Astrocyte (in vitro differentiated cells and primary cell): ENCODE measurements at regions not wholly inside any gene's neighbourhood (a gene's known extent, or its start where the extent isn't known, plus 50 kb on each side); places are given as distances from the start of the nearest gene placed in this dataset.
"Not testable (repeated sequence)": the region's sequence is repeated elsewhere in the genome, so short reads cannot be mapped to it uniquely, and the experiment has no call there.

ENCODE experiments used
- DNase-seq: peaks from one replicate; pipeline ENCODE4 v3.0.0-alpha.2; 2010; ENCODE audit warnings: low read depth
- FAIRE-seq: peaks from 2 replicates; lab custom pipeline; 2011; peaks lifted over from hg19 to GRCh38; lab: Jason Lieb, UNC
- H2AFZ ChIP-seq: 2 replicates; pipeline ENCODE4 v1.6.0; 2012; ENCODE audit warnings: low read depth, low read length, inconsistent platforms
- H3K27ac ChIP-seq: 2 replicates; pipeline ENCODE4 v1.5.1; 2011; ENCODE audit warnings: low read depth, low read length, inconsistent platforms
- H3K27me3 ChIP-seq: 2 replicates; pipeline ENCODE4 v1.6.0; 2011; ENCODE audit warnings: low read length, inconsistent platforms; ENCODE audit not compliant: insufficient read depth
- H3K36me3 ChIP-seq: 2 replicates; pipeline ENCODE4 v1.5.1; 2011; ENCODE audit warnings: low read length, inconsistent platforms; ENCODE audit not compliant: insufficient read depth
- H3K4me1 ChIP-seq: 2 replicates; pipeline ENCODE4 v1.5.1; 2011; ENCODE audit warnings: low read length, inconsistent platforms; ENCODE audit not compliant: insufficient read depth
- H3K4me2 ChIP-seq: 2 replicates; pipeline ENCODE4 v1.6.0; 2012; ENCODE audit warnings: low read length, inconsistent platforms
- H3K4me3 ChIP-seq: 2 replicates; pipeline ENCODE4 v1.5.1; 2011; ENCODE audit warnings: low read depth, mild to moderate bottlenecking, low read length, inconsistent platforms; ENCODE audit not compliant: insufficient read depth
- H3K79me2 ChIP-seq: 2 replicates; pipeline ENCODE4 v1.6.0; 2012; ENCODE audit warnings: mild to moderate bottlenecking, low read length, inconsistent platforms; ENCODE audit not compliant: insufficient read depth
- H3K9ac ChIP-seq: 2 replicates; pipeline ENCODE4 v1.6.0; 2012; ENCODE audit warnings: mild to moderate bottlenecking, low read length, inconsistent platforms
- H3K9me3 ChIP-seq: 2 replicates; pipeline ENCODE4 v1.5.1; 2012; ENCODE audit warnings: low read depth, mild to moderate bottlenecking, low read length, inconsistent platforms; ENCODE audit not compliant: insufficient read depth
- H4K20me1 ChIP-seq: 2 replicates; pipeline ENCODE4 v1.6.0; 2012; ENCODE audit warnings: low read length, inconsistent platforms; ENCODE audit not compliant: insufficient read depth
- H3K27ac Mint-ChIP-seq: one replicate; pipeline ENCODE4 v1.8.0; 2021; ENCODE audit warnings: mild to moderate bottlenecking, mixed read lengths; ENCODE audit not compliant: unreplicated experiment
- H3K27me3 Mint-ChIP-seq: one replicate; pipeline ENCODE4 v1.8.0; 2021; ENCODE audit warnings: low read depth, mixed read lengths; ENCODE audit not compliant: unreplicated experiment
- H3K36me3 Mint-ChIP-seq: one replicate; pipeline ENCODE4 v1.8.0; 2021; ENCODE audit warnings: low read depth, mixed read lengths; ENCODE audit not compliant: unreplicated experiment
- H3K4me1 Mint-ChIP-seq: one replicate; pipeline ENCODE4 v1.8.0; 2021; ENCODE audit warnings: low read depth, mixed read lengths; ENCODE audit not compliant: unreplicated experiment
- H3K4me3 Mint-ChIP-seq: one replicate; pipeline ENCODE4 v1.8.0; 2021; ENCODE audit warnings: mild to moderate bottlenecking, moderate library complexity, mixed read lengths; ENCODE audit not compliant: unreplicated experiment
- H3K9me3 Mint-ChIP-seq: one replicate; pipeline ENCODE4 v1.8.0; 2021; ENCODE audit warnings: mild to moderate bottlenecking, mixed read lengths; ENCODE audit not compliant: unreplicated experiment
- EZH2 ChIP-seq: IDR thresholded peaks from 2 replicates; pipeline ENCODE4 v1.6.1; 2012; ENCODE audit warnings: mild to moderate bottlenecking, low read length, inconsistent platforms; ENCODE audit not compliant: insufficient read depth
- TF ChIP-seq, protein P1 (sequence below): IDR thresholded peaks from 2 replicates; pipeline ENCODE4 v1.5.1; 2011; ENCODE audit warnings: low read depth, mild to moderate bottlenecking, inconsistent platforms, low read length, moderate library complexity; ENCODE audit not compliant: insufficient read depth

DNA sequence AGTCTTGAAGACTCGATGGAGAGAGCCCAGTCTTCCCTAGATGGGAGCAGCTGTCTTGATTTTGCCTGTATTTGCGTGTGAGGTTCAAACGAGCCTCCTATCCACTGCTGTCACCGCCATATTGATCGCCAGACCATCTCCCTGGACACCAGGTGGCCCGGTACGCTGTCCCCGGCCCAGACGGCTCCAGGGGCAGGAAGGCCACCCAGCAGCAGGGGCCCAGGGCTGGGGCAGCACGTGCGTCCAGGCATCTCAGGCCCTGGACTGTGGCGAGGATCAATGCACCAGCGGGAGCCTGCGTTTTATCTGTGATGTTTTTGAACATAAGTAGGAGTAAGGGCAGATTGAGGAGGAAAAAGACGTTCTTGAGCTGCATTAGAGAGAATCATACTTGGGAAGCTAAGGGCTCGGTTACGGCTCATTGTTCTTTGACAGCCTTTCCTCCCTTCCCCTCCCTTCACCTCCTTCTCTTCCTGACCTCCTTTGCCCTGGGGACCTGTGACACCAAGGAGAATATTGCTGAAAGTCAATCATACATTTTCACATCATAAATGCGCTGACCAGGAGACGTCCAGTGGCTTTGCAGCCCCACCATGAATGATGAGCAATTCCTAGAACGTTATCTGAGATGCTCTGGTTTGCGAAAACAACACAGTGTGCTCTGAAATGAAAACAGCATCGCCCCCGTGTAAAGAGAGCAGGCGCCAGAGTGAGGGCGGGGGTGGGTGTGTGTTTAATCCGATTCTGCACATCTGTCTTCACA is 711.2 kb upstream of the SALL3 start:
- Histone ChIP-seq H3K9ac (no peak overlapping the region), H4K20me1 (no peaks in the 10 kb centered on the region), H3K36me3 (no peaks in the 10 kb centered on the region), H3K9me3 (peaks cover 8% of the 10 kb centered on the region), H3K27ac (no peak overlapping the region), H3K27me3 (no peaks in the 10 kb centered on the region), H3K79me2 (no peaks in the 10 kb centered on the region), H3K4me2 (no peak overlapping the region), H3K4me1 (no peaks in the 10 kb centered on the region), H3K4me3 (no peak overlapping the region), H2AFZ (no peak overlapping the region)
- TF ChIP-seq, protein P1, sequence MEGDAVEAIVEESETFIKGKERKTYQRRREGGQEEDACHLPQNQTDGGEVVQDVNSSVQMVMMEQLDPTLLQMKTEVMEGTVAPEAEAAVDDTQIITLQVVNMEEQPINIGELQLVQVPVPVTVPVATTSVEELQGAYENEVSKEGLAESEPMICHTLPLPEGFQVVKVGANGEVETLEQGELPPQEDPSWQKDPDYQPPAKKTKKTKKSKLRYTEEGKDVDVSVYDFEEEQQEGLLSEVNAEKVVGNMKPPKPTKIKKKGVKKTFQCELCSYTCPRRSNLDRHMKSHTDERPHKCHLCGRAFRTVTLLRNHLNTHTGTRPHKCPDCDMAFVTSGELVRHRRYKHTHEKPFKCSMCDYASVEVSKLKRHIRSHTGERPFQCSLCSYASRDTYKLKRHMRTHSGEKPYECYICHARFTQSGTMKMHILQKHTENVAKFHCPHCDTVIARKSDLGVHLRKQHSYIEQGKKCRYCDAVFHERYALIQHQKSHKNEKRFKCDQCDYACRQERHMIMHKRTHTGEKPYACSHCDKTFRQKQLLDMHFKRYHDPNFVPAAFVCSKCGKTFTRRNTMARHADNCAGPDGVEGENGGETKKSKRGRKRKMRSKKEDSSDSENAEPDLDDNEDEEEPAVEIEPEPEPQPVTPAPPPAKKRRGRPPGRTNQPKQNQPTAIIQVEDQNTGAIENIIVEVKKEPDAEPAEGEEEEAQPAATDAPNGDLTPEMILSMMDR, result no peak
- no peak for TF ChIP-seq EZH2
- no peak overlapping the region for H3K27ac Mint-ChIP-seq
- no peaks in the 10 kb centered on the region for H3K27me3 Mint-ChIP-seq
- FAIRE-seq (no peak), DNase-seq (no peak)
- H3K36me3 Mint-ChIP-seq, result no peaks in the 10 kb centered on the region
- H3K4me1 Mint-ChIP-seq, result no peaks in the 10 kb centered on the region
- H3K9me3 Mint-ChIP-seq, result peaks cover 5% of the 10 kb centered on the region
- H3K4me3 Mint-ChIP-seq, result no peak overlapping the region

GRCh38 chr18:78271790-78272189 is 707.8 kb upstream of the SALL3 start:
- no peak overlapping the region for H3K27ac ChIP-seq
- H3K36me3 ChIP-seq, result no peaks in the 10 kb centered on the region
- no peak overlapping the region for H3K9ac ChIP-seq
- H4K20me1 ChIP-seq, result no peaks in the 10 kb centered on the region
- no peak overlapping the region for H2AFZ ChIP-seq
- Mint-ChIP-seq H3K27me3 (no peaks in the 10 kb centered on the region), H3K4me1 (no peaks in the 10 kb centered on the region), H3K36me3 (no peaks in the 10 kb centered on the region), H3K27ac (no peak overlapping the region), H3K4me3 (no peak overlapping the region), H3K9me3 (peaks cover 5% of the 10 kb centered on the region)
- no peak for FAIRE-seq
- H3K4me3 ChIP-seq, result no peak overlapping the region
- H3K4me2 ChIP-seq, result no peak overlapping the region
- no peaks in the 10 kb centered on the region for H3K79me2 ChIP-seq
- peaks cover 8% of the 10 kb centered on the region for H3K9me3 ChIP-seq
- H3K4me1 ChIP-seq, result no peaks in the 10 kb centered on the region
- no peak for TF ChIP-seq EZH2
- TF ChIP-seq, protein P1, result no peak
- no peak for DNase-seq
- H3K27me3 ChIP-seq, result no peaks in the 10 kb centered on the region

- H3K27me3 Mint-ChIP-seq, result no peaks in the 10 kb centered on the region
- Histone ChIP-seq H3K79me2 (no peaks in the 10 kb centered on the region), H2AFZ (no peak overlapping the region), H3K4me3 (no peak overlapping the region), H3K27ac (no peak overlapping the region), H3K9ac (no peak overlapping the region), H3K4me2 (no peak overlapping the region), H3K27me3 (no peaks in the 10 kb centered on the region), H3K36me3 (no peaks in the 10 kb centered on the region), H4K20me1 (no peaks in the 10 kb centered on the region), H3K4me1 (no peaks in the 10 kb centered on the region), H3K9me3 (no peaks in the 10 kb centered on the region)
- H3K4me3 Mint-ChIP-seq, result no peak overlapping the region
- H3K9me3 Mint-ChIP-seq, result no peaks in the 10 kb centered on the region
- no peak for FAIRE-seq
- H3K4me1 Mint-ChIP-seq, result no peaks in the 10 kb centered on the region
- TF ChIP-seq EZH2, result no peak
- TF ChIP-seq, protein P1, result no peak
- H3K27ac Mint-ChIP-seq, result no peak overlapping the region
- no peaks in the 10 kb centered on the region for H3K36me3 Mint-ChIP-seq
- no peak for DNase-seq
Observed at GRCh38 chr18:78273876-78274275, 705.7 kb upstream of the SALL3 start.

GRCh38 chr18:78283425-78283824 is 696.2 kb upstream of the SALL3 start:
- H3K9me3 Mint-ChIP-seq, H2AFZ ChIP-seq, H3K27me3 ChIP-seq, H3K27ac ChIP-seq, H3K36me3 Mint-ChIP-seq, H4K20me1 ChIP-seq, H3K4me1 ChIP-seq, H3K4me3 ChIP-seq, H3K36me3 ChIP-seq, FAIRE-seq, H3K4me1 Mint-ChIP-seq, H3K9ac ChIP-seq, H3K27ac Mint-ChIP-seq, H3K79me2 ChIP-seq, DNase-seq, H3K27me3 Mint-ChIP-seq, H3K4me3 Mint-ChIP-seq, H3K4me2 ChIP-seq, H3K9me3 ChIP-seq: not testable (repeated sequence)
